ENCODE measurements at regions not wholly inside any gene's neighbourhood (a gene's known extent, or its start where the extent isn't known, plus 50 kb on each side); places are given as distances from the start of the nearest gene placed in this dataset.

DNA sequence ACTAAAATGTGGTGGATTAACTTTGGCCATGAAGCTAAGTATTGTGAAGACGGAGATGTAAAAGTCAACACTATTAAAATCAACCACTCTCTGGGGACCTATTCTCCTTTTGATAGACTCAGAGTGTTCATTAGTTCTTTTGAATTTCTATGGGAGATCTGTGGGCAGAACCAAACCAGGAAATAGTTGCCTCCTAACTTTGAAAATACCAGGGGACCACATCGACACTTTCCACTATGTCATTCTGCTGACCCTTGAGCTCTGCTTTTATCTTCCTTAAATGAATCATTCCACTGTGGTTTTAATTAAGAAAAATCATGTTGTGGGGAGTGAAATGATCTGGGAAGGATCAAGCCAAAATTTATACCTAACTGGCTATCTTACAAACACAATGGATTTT is 960.5 kb downstream of the GATA3 start:
- TF ChIP-seq CTCF (IDR thresholded peaks at IDR 0.05 in 2 of 3, conservative IDR thresholded peaks at IDR 0.05 in 1 of 3; ENCODE audit: borderline replicate concordance in 1 of 3, insufficient read depth in 1 of 3, low read depth in 2 of 3, low read length in 2 of 3) (no peak), JUND (IDR thresholded peaks at IDR 0.05) (no peak), MAX (IDR thresholded peaks at IDR 0.05) (no peak), REST (IDR thresholded peaks at IDR 0.05; ENCODE audit: low read depth) (no peak)

Data from HCT116 (cell line).